ENCODE measurements at regions not wholly inside any gene's neighbourhood (a gene's known extent, or its start where the extent isn't known, plus 50 kb on each side); places are given as distances from the start of the nearest gene placed in this dataset.

- H3K4me3 ChIP-seq (ENCODE audit: low read depth, low read length, poor library complexity, severe bottlenecking): no peak overlapping the region
- no peaks in the 10 kb centered on the region for H3K27me3 ChIP-seq (ENCODE audit: insufficient read depth, low read length)
- no peaks in the 10 kb centered on the region for H3K79me2 ChIP-seq (ENCODE audit: insufficient read depth, low read length)
- H3K36me3 ChIP-seq (ENCODE audit: insufficient read depth, low read length): no peaks in the 10 kb centered on the region
- H3K9me3 ChIP-seq (ENCODE audit: low read length): no peaks in the 10 kb centered on the region
- no peaks in the 10 kb centered on the region for H3K9me2 ChIP-seq (ENCODE audit: low read depth, low read length)
- H3F3A ChIP-seq (ENCODE audit: insufficient read depth, low read length): no peaks in the 10 kb centered on the region
- H2AFZ ChIP-seq (ENCODE audit: low read length): no peak overlapping the region
- no peak overlapping the region for H3K4me2 ChIP-seq (ENCODE audit: low read length)
- H4K20me1 ChIP-seq (ENCODE audit: insufficient read depth, low read length): no peaks in the 10 kb centered on the region
- TF ChIP-seq CTCF (IDR thresholded peaks at IDR 0.05; ENCODE audit: low read length) (no peak), EZH2 (IDR thresholded peaks at IDR 0.05; ENCODE audit: borderline replicate concordance, low read length) (no peak)
- no peaks in the 10 kb centered on the region for H3K4me1 ChIP-seq (ENCODE audit: insufficient read depth, low read length, severe bottlenecking)
- no peak overlapping the region for H3K27ac ChIP-seq (ENCODE audit: low read depth, low read length, poor library complexity, severe bottlenecking)
- no peak overlapping the region for H3K9ac ChIP-seq (ENCODE audit: low read length)
Observed at GRCh38 chr2:83531206-83531826, 927.8 kb downstream of the SUCLG1 start.

- Histone ChIP-seq H3K9me2 (ENCODE audit: low read depth, low read length) (no peaks in the 10 kb centered on the region), H3K27ac (ENCODE audit: low read depth, low read length, poor library complexity, severe bottlenecking) (no peak overlapping the region), H4K20me1 (ENCODE audit: insufficient read depth, low read length) (no peaks in the 10 kb centered on the region), H3K27me3 (ENCODE audit: insufficient read depth, low read length) (no peaks in the 10 kb centered on the region), H3K79me2 (ENCODE audit: insufficient read depth, low read length) (no peaks in the 10 kb centered on the region), H3K4me2 (ENCODE audit: low read length) (no peak overlapping the region), H3K9ac (ENCODE audit: low read length) (no peak overlapping the region), H3K36me3 (ENCODE audit: insufficient read depth, low read length) (no peaks in the 10 kb centered on the region), H3K4me3 (ENCODE audit: low read depth, low read length, poor library complexity, severe bottlenecking) (no peak overlapping the region), H2AFZ (ENCODE audit: low read length) (no peak overlapping the region), H3K9me3 (ENCODE audit: low read length) (no peaks in the 10 kb centered on the region), H3K4me1 (ENCODE audit: insufficient read depth, low read length, severe bottlenecking) (no peaks in the 10 kb centered on the region), H3F3A (ENCODE audit: insufficient read depth, low read length) (no peaks in the 10 kb centered on the region)
- TF ChIP-seq EZH2 (IDR thresholded peaks at IDR 0.05; ENCODE audit: borderline replicate concordance, low read length) (no peak), CTCF (IDR thresholded peaks at IDR 0.05; ENCODE audit: low read length) (no peak)
Observed at GRCh38 chr2:83528767-83529166, 930.3 kb downstream of the SUCLG1 start.

GRCh38 chr2:83522891-83523493, 936.1 kb downstream of the SUCLG1 start:
- H3K4me3 ChIP-seq (ENCODE audit: low read depth, low read length, poor library complexity, severe bottlenecking): no peak overlapping the region
- no peak overlapping the region for H3K4me2 ChIP-seq (ENCODE audit: low read length)
- H3K9me3 ChIP-seq (ENCODE audit: low read length): no peaks in the 10 kb centered on the region
- H3K36me3 ChIP-seq (ENCODE audit: insufficient read depth, low read length): no peaks in the 10 kb centered on the region
- H3K4me1 ChIP-seq (ENCODE audit: insufficient read depth, low read length, severe bottlenecking): no peaks in the 10 kb centered on the region
- no peaks in the 10 kb centered on the region for H3K9me2 ChIP-seq (ENCODE audit: low read depth, low read length)
- no peak overlapping the region for H3K9ac ChIP-seq (ENCODE audit: low read length)
- no peaks in the 10 kb centered on the region for H3K79me2 ChIP-seq (ENCODE audit: insufficient read depth, low read length)
- H2AFZ ChIP-seq (ENCODE audit: low read length): no peak overlapping the region
- no peaks in the 10 kb centered on the region for H3F3A ChIP-seq (ENCODE audit: insufficient read depth, low read length)
- TF ChIP-seq CTCF (IDR thresholded peaks at IDR 0.05; ENCODE audit: low read length): no peak
- no peak for TF ChIP-seq EZH2 (IDR thresholded peaks at IDR 0.05; ENCODE audit: borderline replicate concordance, low read length)
- no peak overlapping the region for H3K27ac ChIP-seq (ENCODE audit: low read depth, low read length, poor library complexity, severe bottlenecking)
- no peaks in the 10 kb centered on the region for H3K27me3 ChIP-seq (ENCODE audit: insufficient read depth, low read length)
- H4K20me1 ChIP-seq (ENCODE audit: insufficient read depth, low read length): no peaks in the 10 kb centered on the region
